ENCODE measurements at regions not wholly inside any gene's neighbourhood (a gene's known extent, or its start where the extent isn't known, plus 50 kb on each side); places are given as distances from the start of the nearest gene placed in this dataset.

DNA sequence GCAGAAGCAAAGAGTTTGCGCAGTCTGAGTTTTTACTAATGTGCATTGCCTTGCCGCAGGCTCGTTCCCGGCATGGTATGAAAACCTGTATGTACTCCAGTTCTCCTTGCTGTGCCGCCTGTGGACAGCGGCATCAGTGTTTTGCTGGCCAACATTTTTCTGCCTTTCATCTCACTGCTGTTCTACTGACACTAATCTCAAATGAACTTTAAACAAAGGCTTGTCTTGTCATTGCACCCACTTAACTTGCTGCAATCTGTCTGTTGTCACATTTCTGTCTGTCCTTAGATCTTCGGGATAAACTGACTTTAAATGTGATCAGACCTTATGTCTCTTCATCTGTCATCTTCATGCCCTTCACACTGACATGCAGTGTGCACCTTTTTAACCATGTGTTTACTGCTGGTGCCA lies 71.7 kb upstream of the ZNRF2 start:
- DNase-seq, result peak; percentile 4

DNA sequence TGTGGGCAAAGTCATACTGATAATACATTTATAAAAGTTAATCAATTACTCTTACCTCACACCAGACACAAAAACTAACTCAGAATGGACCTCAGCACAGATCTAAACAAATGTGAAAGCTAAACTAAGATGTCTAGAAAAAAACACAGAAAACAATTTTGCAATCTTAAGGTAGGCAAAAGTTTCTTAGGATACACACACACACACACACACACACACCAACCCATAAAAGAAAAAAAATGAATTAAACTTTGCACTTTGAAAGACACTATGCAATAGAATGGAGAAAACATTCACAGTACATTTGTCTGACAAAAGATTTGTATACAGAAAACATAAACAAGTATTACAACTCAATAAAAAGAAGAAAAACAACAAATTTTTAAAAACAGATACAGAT lies 70.8 kb upstream of the ZNRF2 start:
- no peak for DNase-seq

DNA sequence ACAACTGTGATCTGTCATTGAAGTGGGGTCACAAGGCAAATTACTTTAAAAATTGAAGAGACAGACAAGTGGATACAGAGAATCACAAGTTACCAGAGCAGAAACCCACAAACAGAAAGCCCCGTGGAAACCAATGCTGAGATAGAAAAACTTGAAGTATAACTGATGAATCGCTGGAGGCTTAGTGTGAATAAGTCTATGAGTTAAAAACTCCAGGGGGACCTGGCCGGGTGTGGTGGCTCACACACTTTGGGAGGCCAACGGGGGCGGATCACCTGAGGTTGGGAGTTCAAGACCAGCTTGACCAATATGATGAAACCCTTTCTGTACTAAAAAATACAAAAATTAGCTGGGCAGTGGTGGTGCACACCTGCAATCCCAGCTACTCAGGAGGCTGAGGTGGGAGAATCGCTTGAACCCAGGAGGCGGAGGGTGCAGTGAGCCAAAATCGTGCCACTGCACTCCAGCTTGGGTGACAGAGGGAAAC lies 69.7 kb upstream of the ZNRF2 start:
- DNase-seq, result no peak

DNA sequence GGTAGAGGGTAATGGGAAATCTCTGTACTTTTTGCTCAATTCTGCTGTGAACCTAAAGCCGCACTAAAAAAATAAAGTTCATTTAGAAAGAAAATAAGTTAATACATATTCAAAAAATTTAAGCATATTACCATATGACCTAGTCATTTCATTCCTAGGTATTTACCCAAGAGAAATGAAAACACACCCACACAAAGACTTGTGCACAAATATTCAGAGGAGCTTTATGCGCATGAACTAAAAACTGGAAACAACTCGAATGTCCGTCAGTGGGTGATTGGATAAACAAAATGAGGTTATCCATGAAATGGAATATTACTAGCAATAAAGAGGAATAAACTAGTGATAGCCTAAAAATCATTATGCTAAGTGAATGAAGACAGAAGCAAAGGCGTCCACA lies 62.6 kb upstream of the ZNRF2 start:
- DNase-seq, result no peak

DNA sequence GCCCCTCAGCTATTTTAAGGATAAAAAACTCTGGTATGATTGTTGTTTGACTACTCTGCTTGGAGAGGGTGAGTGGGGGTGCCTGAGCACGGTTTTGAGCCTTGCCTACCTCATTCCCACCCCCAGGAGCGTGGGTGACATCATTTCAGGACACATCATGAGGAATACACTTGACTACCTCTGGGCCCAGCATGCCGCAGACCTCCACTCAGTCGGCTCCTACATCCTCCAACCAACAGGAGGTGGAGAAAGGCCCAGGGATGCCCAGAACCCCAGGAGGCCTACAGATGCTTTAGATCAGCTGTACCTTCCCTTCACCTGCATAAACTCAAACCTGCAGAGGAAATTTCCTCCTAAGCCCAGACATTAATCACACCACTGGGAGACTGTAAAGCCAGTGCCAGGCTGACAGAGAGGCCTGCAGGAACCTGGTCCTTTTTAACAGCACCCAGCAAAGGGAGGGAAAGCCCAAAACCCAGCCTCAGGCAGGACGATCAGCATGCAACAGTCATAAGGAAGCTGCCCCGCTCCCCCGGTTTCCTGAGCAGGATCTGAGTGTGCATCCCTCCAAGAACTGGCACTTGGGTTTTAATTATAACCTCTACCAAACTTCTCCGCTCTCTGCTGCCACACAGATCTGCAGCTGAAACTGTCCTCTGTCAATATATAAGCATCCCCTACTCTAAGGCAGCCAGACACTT lies 61.7 kb upstream of the ZNRF2 start:
- no peak for DNase-seq

DNA sequence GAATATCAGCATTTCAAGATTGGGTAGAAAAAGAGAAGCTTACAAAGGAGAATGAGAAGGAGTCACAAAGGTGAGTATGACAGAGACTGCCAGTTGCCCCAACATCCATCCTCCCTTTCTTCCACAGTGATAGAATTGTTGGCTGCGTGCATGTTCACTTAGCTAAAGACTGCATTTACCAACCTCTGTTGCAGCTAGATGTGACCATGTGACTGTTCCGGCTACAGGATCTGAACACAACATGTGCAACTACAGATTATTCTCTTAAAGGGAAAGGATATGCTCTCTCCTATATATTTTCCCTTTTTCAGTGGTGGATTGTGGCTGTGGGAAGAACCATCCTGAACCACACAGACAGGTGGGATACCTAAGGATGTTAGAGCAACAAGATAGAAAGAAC lies 60.5 kb upstream of the ZNRF2 start:
- DNase-seq, result no peak

DNA sequence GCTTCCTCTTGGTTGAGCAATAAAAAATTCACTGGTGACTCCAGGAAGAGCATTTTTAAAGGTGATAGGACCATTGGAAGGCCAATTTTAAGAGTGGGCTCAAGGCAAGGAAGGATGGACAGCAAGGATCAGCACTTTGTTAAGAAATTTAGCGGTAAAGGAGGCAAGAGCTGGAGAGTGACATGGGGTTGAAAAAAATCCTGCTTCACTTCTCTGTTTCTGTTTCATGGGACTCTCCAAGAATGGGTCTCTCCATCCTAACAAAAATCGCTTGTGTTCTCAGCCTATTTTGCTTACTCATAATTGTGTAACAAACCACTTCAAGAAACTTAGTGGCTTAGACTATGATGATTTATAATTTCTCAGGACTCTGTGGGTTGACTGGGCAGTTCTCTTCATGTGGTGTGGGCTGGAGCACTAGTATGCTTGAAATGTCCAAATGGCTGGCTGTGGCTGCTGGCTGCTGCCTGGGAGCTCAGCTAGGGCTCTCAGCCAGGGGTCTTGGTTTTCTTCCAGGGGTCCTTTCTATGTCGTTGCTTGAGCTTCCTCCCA lies 59.8 kb upstream of the ZNRF2 start:
- no peak for DNase-seq

DNA sequence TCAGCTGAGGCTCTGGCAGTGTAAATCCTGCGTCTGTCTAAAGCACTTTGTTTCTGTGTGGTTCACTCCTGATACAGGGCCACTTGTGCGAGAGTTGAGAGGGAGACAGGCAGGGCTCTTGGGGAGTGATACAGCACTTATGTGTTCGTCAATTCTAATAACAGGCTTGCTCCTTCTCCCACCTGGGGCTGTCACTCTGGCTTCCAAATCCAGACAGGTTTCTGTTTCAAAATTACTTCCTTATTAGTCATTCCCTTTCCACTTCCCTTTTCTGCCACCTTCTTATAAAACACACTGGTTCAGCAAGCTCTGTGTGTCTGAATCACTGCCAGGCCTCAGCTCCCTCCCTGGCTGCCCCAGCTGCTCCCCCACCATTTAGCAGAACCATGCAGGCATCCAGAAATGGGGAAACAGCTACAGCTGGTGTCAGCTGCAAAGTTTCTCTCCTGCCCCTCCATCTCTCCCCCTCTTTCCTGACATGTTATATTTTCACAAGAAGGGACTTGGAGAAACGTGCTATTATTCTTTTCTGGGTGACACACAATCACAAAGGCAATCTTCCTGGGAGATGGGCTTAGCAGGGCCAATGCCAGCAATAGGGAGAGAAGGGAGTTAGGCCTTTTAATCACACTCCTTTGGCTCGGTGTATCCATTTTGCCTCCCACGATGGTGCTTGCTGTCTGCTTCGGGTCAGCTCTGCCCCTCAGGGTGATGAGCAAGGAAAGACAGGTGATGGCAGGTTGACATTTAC lies 58.4 kb upstream of the ZNRF2 start:
- DNase-seq, result peak; percentile 73

DNA sequence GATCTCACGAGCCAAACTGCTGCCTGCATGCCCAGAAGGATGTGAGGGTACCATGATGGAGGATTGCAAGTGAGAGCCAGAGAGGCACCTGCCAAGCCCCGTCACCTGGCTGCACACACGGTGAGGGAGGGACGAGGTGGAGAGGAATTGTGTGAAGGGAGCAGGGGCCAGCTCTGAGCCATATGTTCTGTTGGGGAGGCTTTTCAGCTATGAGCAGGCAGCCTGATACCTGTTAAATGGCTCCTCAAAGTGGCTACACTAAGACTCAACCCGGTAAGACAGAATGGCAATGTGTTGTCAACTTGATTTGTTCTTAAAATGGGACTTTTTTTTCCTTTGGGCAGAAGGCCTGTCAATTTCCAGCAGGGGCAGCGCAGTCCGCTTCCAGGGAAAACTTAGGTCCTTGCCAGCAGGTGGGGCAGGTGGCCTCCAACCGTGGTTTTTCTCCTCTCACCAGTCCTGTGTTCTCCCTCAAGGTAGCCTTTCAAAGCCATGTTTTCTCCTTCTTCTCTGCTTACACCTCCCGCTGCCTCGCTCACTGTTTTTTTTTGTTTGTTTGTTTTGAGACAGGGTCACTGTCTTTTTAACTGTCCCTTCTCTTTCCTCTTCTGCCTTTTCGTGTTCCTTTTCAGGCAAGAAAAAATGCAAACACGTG lies 57.7 kb upstream of the ZNRF2 start:
- DNase-seq, result peak; percentile 73

DNA sequence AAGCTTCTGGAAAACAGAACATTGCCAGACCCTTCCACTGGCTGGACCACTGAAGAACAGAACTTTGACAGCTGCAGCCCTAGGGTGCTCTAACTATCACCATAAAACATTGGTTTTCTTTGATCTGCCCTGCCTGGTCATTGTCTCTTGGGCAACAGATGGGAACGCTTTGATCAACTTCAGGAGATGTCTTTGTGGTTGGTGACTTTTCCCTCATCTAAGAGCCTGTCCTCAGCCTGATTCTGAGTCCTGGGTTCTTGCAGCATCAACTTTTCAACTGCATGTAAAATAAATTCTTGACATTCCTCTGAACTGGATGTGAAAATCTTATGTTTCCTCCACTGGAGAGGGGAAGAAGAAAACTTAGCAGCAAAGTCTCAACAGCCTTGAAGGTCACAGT lies 53.1 kb upstream of the ZNRF2 start:
- DNase-seq, result no peak

DNA sequence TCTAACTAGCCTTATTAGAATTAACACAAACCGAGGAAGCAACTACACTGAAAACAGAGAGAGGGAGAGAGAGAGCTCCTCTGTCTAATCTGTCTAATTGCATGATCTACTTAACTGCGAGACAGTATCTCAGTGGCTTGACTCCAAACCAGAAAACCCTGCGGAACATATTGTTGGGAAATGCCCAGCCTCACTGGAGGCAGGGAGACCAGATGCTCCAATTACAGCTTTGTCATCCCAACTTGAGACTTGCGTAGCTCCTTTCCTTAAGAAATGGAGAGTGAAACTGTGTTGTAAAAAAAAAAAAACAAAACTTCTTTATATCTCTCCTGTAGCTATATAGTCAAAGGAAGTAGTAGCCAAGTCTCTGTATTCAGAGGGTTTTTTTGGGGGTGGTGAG lies 52.0 kb upstream of the ZNRF2 start:
- DNase-seq, result no peak
